ENCODE measurements at regions not wholly inside any gene's neighbourhood (a gene's known extent, or its start where the extent isn't known, plus 50 kb on each side); places are given as distances from the start of the nearest gene placed in this dataset.

DNA sequence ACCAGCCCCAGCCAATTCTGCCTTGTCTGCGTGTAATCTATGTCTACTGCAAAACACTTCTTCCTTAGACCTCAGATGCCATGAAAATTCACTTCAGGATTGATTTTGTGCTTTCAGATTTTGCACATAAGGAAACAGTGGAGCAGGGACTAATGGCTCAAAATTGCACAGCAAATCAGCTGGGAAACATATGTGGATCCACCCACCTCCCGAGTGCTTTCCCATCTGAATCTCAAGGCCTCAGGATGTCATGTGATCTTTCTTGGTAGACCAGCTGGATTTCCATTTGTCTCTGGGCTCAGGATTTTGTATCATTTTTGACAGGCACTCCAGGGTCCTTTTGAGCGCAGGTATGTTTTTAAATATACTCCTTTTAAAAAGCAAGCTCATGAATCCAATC lies 158.6 kb downstream of the MIS18A start:
- TF ChIP-seq, protein P1, sequence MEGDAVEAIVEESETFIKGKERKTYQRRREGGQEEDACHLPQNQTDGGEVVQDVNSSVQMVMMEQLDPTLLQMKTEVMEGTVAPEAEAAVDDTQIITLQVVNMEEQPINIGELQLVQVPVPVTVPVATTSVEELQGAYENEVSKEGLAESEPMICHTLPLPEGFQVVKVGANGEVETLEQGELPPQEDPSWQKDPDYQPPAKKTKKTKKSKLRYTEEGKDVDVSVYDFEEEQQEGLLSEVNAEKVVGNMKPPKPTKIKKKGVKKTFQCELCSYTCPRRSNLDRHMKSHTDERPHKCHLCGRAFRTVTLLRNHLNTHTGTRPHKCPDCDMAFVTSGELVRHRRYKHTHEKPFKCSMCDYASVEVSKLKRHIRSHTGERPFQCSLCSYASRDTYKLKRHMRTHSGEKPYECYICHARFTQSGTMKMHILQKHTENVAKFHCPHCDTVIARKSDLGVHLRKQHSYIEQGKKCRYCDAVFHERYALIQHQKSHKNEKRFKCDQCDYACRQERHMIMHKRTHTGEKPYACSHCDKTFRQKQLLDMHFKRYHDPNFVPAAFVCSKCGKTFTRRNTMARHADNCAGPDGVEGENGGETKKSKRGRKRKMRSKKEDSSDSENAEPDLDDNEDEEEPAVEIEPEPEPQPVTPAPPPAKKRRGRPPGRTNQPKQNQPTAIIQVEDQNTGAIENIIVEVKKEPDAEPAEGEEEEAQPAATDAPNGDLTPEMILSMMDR (IDR thresholded peaks at IDR 0.05; ENCODE audit: insufficient read depth, low read length), result no peak
- no peak overlapping the region for H3K4me3 ChIP-seq (ENCODE audit: low read depth, low read length)
- DNase-seq (ENCODE audit: low read depth), result no peak

DNA sequence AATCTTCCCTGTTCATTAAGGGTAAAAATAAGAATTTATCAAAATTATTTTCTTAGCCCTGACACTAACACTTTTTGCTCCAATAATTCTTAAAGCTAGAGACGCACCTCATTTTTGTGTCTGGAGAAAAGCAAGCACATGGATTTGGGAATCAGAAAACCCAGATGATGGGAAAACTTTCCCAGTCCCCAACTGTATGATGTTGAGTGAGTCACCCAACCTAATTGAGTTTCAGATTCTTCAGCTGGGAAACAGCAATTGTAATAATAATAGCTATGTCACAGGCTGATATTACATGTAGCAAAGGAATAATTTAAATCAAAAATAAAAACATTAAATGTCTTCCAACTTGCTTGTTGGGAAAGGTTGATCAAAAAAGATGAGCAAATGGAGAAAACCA lies 159.0 kb downstream of the MIS18A start:
- no peak for DNase-seq (ENCODE audit: low read depth)
- TF ChIP-seq, protein P1 (IDR thresholded peaks at IDR 0.05; ENCODE audit: insufficient read depth, low read length), result no peak
- no peak overlapping the region for H3K4me3 ChIP-seq (ENCODE audit: low read depth, low read length)

DNA sequence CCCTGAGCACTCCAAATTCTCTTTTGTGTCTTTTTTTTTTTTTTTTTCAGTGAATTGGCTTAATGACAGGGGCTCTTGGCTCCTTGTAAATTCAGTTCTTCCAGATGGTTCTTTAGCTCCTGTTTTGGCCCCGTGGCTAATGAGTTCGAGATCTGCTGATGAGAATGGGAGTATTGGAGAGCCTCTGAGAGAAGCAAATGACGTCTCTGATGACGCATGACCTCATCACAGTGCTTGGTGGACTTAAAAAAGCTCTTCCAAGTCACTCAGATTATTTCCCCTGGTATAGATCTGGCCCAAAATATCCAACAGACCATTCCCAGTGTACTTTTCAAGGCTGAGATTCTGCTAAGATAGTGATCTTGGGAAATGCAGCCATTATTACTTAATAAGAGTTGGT lies 159.5 kb downstream of the MIS18A start:
- TF ChIP-seq, protein P1 (IDR thresholded peaks at IDR 0.05; ENCODE audit: insufficient read depth, low read length), result no peak
- no peak for DNase-seq (ENCODE audit: low read depth)
- no peak overlapping the region for H3K4me3 ChIP-seq (ENCODE audit: low read depth, low read length)

DNA sequence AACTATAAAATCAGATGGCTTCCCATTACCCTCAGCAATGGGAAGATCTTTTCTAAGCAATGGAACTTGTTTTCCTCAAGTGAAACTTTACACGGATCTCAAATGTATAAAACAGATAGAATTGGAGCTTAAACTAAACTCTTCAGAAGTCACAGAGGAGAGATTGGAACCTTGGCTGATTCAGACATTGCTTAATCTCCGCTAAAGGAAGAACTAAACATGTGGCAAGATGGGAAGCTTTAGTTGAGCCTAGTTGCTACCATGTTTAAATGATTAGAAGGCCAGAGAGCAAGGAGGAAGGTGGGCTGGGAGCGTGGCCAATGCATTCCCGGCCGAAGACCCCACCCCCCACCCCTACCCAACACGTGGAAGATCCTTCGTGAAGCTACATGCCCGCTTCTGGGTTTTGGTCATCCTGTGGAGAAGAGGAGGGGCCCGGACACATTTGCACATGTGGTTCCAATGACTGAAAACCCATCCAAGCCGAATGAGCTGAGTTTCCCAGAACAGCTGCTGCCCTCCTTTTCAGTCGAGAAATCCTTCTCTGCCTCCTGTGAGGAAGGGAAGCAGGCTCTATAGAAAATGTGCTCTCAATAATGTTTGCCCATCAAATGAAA lies 164.3 kb downstream of the MIS18A start:
- DNase-seq (ENCODE audit: low read depth), result no peak
- no peak overlapping the region for H3K4me3 ChIP-seq (ENCODE audit: low read depth, low read length)
- TF ChIP-seq, protein P1 (IDR thresholded peaks at IDR 0.05; ENCODE audit: insufficient read depth, low read length), result no peak

DNA sequence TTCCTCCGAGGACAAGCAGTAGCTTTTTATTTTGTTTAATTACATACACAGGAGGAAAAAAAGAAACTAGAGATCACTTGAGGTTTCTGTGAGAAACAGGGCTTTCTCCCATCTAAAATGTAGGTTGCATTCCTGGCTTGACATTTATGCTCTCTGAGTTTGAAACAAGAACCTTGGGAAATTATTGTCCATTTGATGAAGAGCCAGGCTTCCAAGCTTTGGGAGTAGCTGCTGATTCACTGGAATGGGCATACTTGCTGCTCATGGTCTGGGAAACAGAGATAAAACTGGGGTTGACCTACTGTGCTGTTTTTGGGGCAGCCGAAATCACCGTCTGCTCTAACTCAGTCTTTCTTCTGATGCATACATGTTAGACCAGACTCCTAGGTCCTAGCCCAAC lies 165.4 kb downstream of the MIS18A start:
- TF ChIP-seq, protein P1 (IDR thresholded peaks at IDR 0.05; ENCODE audit: insufficient read depth, low read length), result no peak
- H3K4me3 ChIP-seq (ENCODE audit: low read depth, low read length), result no peak overlapping the region
- no peak for DNase-seq (ENCODE audit: low read depth)

DNA sequence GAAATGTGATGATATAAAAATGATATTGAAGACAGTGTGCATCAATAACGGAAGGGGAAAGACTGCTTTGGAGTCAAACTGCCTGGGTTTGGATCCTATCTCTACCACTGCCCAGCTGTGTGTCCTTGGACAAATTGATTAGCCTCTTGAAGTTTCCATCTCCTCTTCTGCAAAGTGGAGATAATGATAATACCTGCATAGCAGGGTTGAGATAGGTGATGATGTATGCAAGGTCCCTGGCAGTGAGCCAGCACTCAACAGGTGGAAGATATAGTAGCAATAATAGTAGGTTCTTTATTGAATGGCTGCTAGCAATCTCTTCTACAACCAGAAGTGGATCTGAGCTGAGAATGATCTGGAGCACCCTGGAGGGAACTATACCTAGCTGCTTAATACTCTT lies 166.7 kb downstream of the MIS18A start:
- TF ChIP-seq, protein P1 (IDR thresholded peaks at IDR 0.05; ENCODE audit: insufficient read depth, low read length), result no peak
- no peak overlapping the region for H3K4me3 ChIP-seq (ENCODE audit: low read depth, low read length)
- no peak for DNase-seq (ENCODE audit: low read depth)

DNA sequence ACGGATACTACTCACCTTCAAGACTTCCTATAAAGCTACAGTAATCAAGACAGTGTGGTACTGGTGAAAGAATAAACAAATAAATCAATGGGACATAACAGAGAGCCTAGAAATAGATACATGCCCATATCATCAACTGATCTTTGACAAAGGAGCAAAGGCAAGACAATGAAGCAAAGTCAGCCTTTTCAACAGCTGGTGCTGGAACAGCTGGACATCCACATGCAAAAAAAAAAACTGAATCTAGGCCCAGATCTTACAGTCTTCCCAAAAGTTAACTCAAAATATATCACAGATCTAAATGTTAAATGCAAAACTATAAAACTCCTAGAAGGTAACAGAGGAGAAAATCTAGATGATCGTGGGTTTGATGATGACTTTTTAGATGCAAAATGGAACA lies 170.3 kb downstream of the MIS18A start:
- TF ChIP-seq, protein P1 (IDR thresholded peaks at IDR 0.05; ENCODE audit: insufficient read depth, low read length), result no peak
- H3K4me3 ChIP-seq (ENCODE audit: low read depth, low read length), result no peak overlapping the region
- no peak for DNase-seq (ENCODE audit: low read depth)
